Endothelial cell of umbilical vein (primary cell): ENCODE measurements at regions not wholly inside any gene's neighbourhood (a gene's known extent, or its start where the extent isn't known, plus 50 kb on each side); places are given as distances from the start of the nearest gene placed in this dataset.

Experiments
- BruUV-seq: library from RNA; stranded (reverse); fragments of 400-500 nt; replicated peaks from 2 replicates; lab custom pipeline; 2021; lab: Mats Ljungman, UMichigan
- CTCF ChIA-PET: fragments of 300-600, 350-600 bp; sonication (Branson Sonifier 250); formaldehyde crosslinking; loops from one replicate; lab custom pipeline; 2021; ENCODE audit warnings: antibody characterized with exemption, inconsistent platforms; lab: Charles Lee
- POLR2A ChIA-PET: fragments of 300-600, 350-600 bp; sonication (Branson Sonifier 250); formaldehyde crosslinking; loops from one replicate; lab custom pipeline; 2021; ENCODE audit warnings: antibody characterized with exemption, inconsistent platforms; lab: Charles Lee
- DNase-seq: peaks from one replicate; pipeline ENCODE4 v3.0.0-alpha.2; 2011; ENCODE audit warnings: low read depth, low spot score
- FAIRE-seq: peaks from 2 replicates; lab custom pipeline; 2011; peaks lifted over from hg19 to GRCh38; lab: Jason Lieb, UNC
- H2AFZ ChIP-seq: 2 replicates; pipeline ENCODE4 v1.6.0; 2012; ENCODE audit warnings: low read depth, low read length, control low read depth, inconsistent platforms
- H3K27ac ChIP-seq: 2 replicates; pipeline ENCODE4 v1.5.1; 2011; ENCODE audit warnings: low read depth, mild to moderate bottlenecking, control low read depth, low read length, moderate library complexity; ENCODE audit not compliant: insufficient read depth
- H3K27me3 ChIP-seq, 2 experiments: 2 replicates each; pipeline versions ENCODE4 v1.6.0 to v1.6.1; 2011; ENCODE audit warnings: low read length in 2 of 2, mixed read lengths in 1 of 2; ENCODE audit not compliant: control insufficient read depth in 2 of 2, insufficient read depth in 2 of 2
- H3K36me3 ChIP-seq, 2 experiments: 2 replicates in 1 of 2; 3 replicates in 1 of 2; pipeline ENCODE4 v1.5.1; 2011; ENCODE audit warnings: low read length in 2 of 2, mild to moderate bottlenecking in 1 of 2, moderate library complexity in 1 of 2; ENCODE audit not compliant: control insufficient read depth in 2 of 2, insufficient read depth in 2 of 2; ENCODE audit errors: extremely low read depth in 1 of 2
- H3K4me1 ChIP-seq: 3 replicates; pipeline ENCODE4 v1.5.1; 2011; ENCODE audit warnings: mild to moderate bottlenecking, low read length; ENCODE audit not compliant: control insufficient read depth, insufficient read depth; ENCODE audit errors: extremely low read depth
- H3K4me2 ChIP-seq: 2 replicates; pipeline ENCODE4 v1.6.1; 2011; ENCODE audit warnings: low read length, control low read depth, mixed read lengths; ENCODE audit not compliant: insufficient read depth
- H3K4me3 ChIP-seq, 3 experiments: fragments of 200-600 bp in 1 of 3; sonication (generic), shearing (Covaris generic) in 1 of 3; replicated peaks in 1 of 3; 2 replicates each; pipeline ENCODE4 v1.5.1; 2011 to 2016; ENCODE audit warnings: control low read depth in 3 of 3, low read length in 3 of 3, mild to moderate bottlenecking in 2 of 3, inconsistent platforms in 1 of 3, low read depth in 1 of 3, moderate library complexity in 1 of 3; ENCODE audit not compliant: insufficient read depth in 1 of 3
- H3K79me2 ChIP-seq: 2 replicates; pipeline ENCODE4 v1.6.0; 2012; ENCODE audit warnings: low read length, inconsistent platforms; ENCODE audit not compliant: control insufficient read depth, insufficient read depth
- H3K9ac ChIP-seq: replicated peaks from 2 replicates; pipeline ENCODE3; 2011; ENCODE audit warnings: low read length, control low read depth; ENCODE audit not compliant: insufficient read depth; ENCODE audit errors: extremely low read depth
- H3K9me1 ChIP-seq: replicated peaks from 3 replicates; pipeline ENCODE4 v1.6.0; 2011; ENCODE audit warnings: mild to moderate bottlenecking, low read length; ENCODE audit not compliant: control insufficient read depth, insufficient read depth; ENCODE audit errors: extremely low read depth
- H3K9me3 ChIP-seq: replicated peaks from 2 replicates; pipeline ENCODE4 v1.5.1; 2012; ENCODE audit warnings: low read length, inconsistent platforms; ENCODE audit not compliant: control insufficient read depth, insufficient read depth
- H4K20me1 ChIP-seq: replicated peaks from 2 replicates; pipeline ENCODE3; 2011; ENCODE audit warnings: mild to moderate bottlenecking, low read length; ENCODE audit not compliant: control insufficient read depth, insufficient read depth; ENCODE audit errors: extremely low read depth
- EZH2 ChIP-seq: IDR thresholded peaks from 2 replicates; pipeline ENCODE4 v1.6.1; 2012; ENCODE audit warnings: borderline replicate concordance, low read depth, mild to moderate bottlenecking, moderate library complexity, low read length, inconsistent platforms; ENCODE audit not compliant: severe bottlenecking
- FOS ChIP-seq: IDR thresholded peaks from 2 replicates; pipeline ENCODE4 v1.6.1; 2011; ENCODE audit warnings: mild to moderate bottlenecking, low read length, moderate library complexity, borderline replicate concordance; ENCODE audit not compliant: insufficient read depth
- GATA2 ChIP-seq: IDR thresholded peaks from 2 replicates; pipeline ENCODE4 v1.7.0; 2011; ENCODE audit warnings: low read depth, mild to moderate bottlenecking, moderate library complexity, mixed read lengths, low read length; ENCODE audit not compliant: insufficient read length, insufficient read depth
- JUN ChIP-seq: IDR thresholded peaks from 2 replicates; pipeline ENCODE4 v1.6.1; 2011; ENCODE audit warnings: borderline replicate concordance, low read depth; ENCODE audit not compliant: insufficient read length, insufficient read depth
- MYC ChIP-seq: IDR thresholded peaks from one replicate; pipeline ENCODE4 v1.6.1; 2011; ENCODE audit warnings: mild to moderate bottlenecking, low read depth, low read length
- POLR2A ChIP-seq: IDR thresholded peaks from 2 replicates; pipeline ENCODE4 v1.6.1; 2012; ENCODE audit warnings: low read depth, mild to moderate bottlenecking, control low read depth, low read length
- POLR2AphosphoS5 ChIP-seq: IDR thresholded peaks from 2 replicates; pipeline ENCODE4 v1.6.1; 2012; ENCODE audit warnings: low read depth, mild to moderate bottlenecking, control low read depth, low read length, moderate library complexity; ENCODE audit not compliant: insufficient read depth
- dilution Hi-C: fragments of 300-500 bp; cut with MboI; formaldehyde crosslinking; loops from one replicate; pipeline ENCODE4 v1.15.0; 2019; ENCODE audit warnings: low sequenced_read_pairs; ENCODE audit not compliant: extremely low pct_ligation_motif_present
- intact Hi-C: fragments of 100-400 bp; cut with micrococcal nuclease; formaldehyde crosslinking; loops from one replicate; pipeline ENCODE4 v1.10.0; 2022
- TF ChIP-seq, protein P1 (sequence below): IDR thresholded peaks from 2 replicates; pipeline ENCODE4 v1.6.1; 2011; ENCODE audit not compliant: insufficient read depth, insufficient read length
- TF ChIP-seq, protein P2 (sequence below), 2 donors: IDR thresholded peaks; 1 replicate in 1 of 2; 2 replicates in 1 of 2; pipeline ENCODE4 v1.5.1; 2011; ENCODE audit warnings: low read length in 2 of 2, mild to moderate bottlenecking in 2 of 2, moderate library complexity in 2 of 2, control low read depth in 1 of 2, inconsistent platforms in 1 of 2, low read depth in 1 of 2; ENCODE audit not compliant: insufficient read depth in 1 of 2; ENCODE audit errors: extremely low read depth in 1 of 2

DNA sequence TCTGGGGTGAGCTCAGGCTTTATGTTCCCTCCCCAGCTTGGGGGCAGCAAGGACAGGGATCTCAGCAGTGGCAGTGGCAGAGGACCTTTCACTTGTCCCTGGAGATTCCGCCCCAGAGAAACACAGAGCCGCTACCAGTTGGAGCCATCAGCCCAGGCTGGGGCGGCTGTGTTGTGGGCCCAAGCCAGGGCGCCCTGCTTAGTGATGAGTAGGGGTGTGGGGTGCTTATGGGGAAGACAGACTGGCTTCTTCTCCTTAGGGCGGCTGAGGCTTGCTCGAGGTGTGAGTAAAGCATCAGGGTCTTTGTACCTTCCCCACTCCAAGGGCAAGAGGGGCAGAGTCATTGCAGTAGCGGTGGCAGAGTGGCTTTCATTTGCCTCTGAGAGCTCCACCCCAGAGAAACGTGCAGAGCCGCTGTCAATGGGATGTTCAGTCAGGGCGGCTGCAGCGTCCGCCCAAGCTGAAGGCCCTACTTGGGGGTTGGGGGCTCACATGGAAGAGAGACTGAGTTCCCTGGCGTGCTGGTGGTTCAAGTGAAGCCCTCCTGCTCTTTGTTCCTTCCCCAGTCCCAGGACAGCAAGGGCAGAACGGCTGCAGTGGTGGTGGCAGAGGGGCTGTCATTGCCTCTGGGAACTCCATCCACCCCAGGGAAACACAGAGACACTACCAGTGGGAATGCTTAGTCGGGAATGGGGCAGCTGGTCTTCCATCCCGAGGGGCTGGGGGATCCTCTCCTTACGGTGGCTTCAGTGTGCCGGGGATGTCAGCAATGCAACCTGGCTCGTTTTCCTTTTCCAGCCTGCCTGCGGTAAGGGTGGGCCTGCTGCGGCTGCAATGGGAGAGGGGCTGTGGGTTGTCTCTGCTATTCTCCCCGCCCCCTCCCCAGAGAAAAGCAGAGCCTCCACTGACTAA is 2142.5 kb upstream of the TENM3 start:
- H3K9me1 ChIP-seq, result no peaks in the 10 kb centered on the region
- peaks cover 3% of the 10 kb centered on the region for H3K9me3 ChIP-seq
- DNase-seq (no peak), FAIRE-seq (no peak)
- H3K79me2 ChIP-seq, result no peaks in the 10 kb centered on the region
- H3K9ac ChIP-seq, result no peak overlapping the region
- H3K27ac ChIP-seq, result no peak overlapping the region
- H3K4me3 ChIP-seq, result no peak overlapping the region
- dilution Hi-C loops (no loop called here), intact Hi-C loops (no loop called here)
- H3K36me3 ChIP-seq, result no peaks in the 10 kb centered on the region
- ChIA-PET CTCF (no interaction called here), POLR2A (no interaction called here)
- H4K20me1 ChIP-seq, result no peaks in the 10 kb centered on the region
- no peaks in the 10 kb centered on the region for H3K27me3 ChIP-seq
- no TSS peak for BruUV-seq
- TF ChIP-seq EZH2, result no peak
- no peak for TF ChIP-seq POLR2AphosphoS5
- TF ChIP-seq JUN, result no peak
- TF ChIP-seq, protein P1, sequence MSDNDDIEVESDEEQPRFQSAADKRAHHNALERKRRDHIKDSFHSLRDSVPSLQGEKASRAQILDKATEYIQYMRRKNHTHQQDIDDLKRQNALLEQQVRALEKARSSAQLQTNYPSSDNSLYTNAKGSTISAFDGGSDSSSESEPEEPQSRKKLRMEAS, result no peak
- TF ChIP-seq MYC, result no peak
- no peak for TF ChIP-seq GATA2
- TF ChIP-seq POLR2A, result no peak
- TF ChIP-seq, protein P2, sequence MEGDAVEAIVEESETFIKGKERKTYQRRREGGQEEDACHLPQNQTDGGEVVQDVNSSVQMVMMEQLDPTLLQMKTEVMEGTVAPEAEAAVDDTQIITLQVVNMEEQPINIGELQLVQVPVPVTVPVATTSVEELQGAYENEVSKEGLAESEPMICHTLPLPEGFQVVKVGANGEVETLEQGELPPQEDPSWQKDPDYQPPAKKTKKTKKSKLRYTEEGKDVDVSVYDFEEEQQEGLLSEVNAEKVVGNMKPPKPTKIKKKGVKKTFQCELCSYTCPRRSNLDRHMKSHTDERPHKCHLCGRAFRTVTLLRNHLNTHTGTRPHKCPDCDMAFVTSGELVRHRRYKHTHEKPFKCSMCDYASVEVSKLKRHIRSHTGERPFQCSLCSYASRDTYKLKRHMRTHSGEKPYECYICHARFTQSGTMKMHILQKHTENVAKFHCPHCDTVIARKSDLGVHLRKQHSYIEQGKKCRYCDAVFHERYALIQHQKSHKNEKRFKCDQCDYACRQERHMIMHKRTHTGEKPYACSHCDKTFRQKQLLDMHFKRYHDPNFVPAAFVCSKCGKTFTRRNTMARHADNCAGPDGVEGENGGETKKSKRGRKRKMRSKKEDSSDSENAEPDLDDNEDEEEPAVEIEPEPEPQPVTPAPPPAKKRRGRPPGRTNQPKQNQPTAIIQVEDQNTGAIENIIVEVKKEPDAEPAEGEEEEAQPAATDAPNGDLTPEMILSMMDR (IDR thresholded peaks at IDR 0.05; ENCODE audit: extremely low read depth in 1 of 2, insufficient read depth in 1 of 2, low read depth in 1 of 2, low read length in 2 of 2), result no peak
- no peak for TF ChIP-seq FOS
- no peak overlapping the region for H2AFZ ChIP-seq
- H3K4me2 ChIP-seq, result no peak overlapping the region
- H3K4me1 ChIP-seq, result no peaks in the 10 kb centered on the region
